GM12878 (cell line): ENCODE measurements at regions not wholly inside any gene's neighbourhood (a gene's known extent, or its start where the extent isn't known, plus 50 kb on each side); places are given as distances from the start of the nearest gene placed in this dataset.

Experiments used
- ATAC-seq: fragments of 200-7000 bp; cut with Tn5 transposase; 3 replicates; pipeline ENCODE4 v1.9.1; 2020; ENCODE audit warnings: mild to moderate bottlenecking, moderate library complexity
- BruUV-seq: library from RNA; stranded (reverse); fragments of 400-500 nt; replicated peaks from 2 replicates; lab custom pipeline; 2021; lab: Mats Ljungman, UMichigan
- CTCF ChIA-PET: fragments of 300-600 bp; sonication (Branson Sonifier 250); formaldehyde crosslinking; extraction: SDS; loops from one replicate; lab custom pipeline; 2021; ENCODE audit warnings: inconsistent platforms; lab: Yijun Ruan, JAX
- POLR2A ChIA-PET: fragments of 350-600 bp; formaldehyde crosslinking; extraction: SDS; loops from one replicate; lab custom pipeline; 2021; ENCODE audit warnings: inconsistent platforms; lab: Charles Lee
- RAD21 ChIA-PET: fragments of 300-600 bp; sonication (Branson Sonifier 250); formaldehyde crosslinking; loops from one replicate; lab custom pipeline; 2023; ENCODE audit warnings: antibody characterized with exemption; ENCODE audit not compliant: unreplicated experiment; lab: Charles Lee
- SMC1A ChIA-PET: fragments of 300-600 bp; sonication (Branson Sonifier 250); formaldehyde crosslinking; loops from one replicate; lab custom pipeline; 2023; ENCODE audit not compliant: unreplicated experiment, uncharacterized antibody; lab: Charles Lee
- DNase-seq: peaks from one replicate; pipeline ENCODE4 v3.0.0-alpha.2; 2011; ENCODE audit warnings: low read depth, low spot score
- FAIRE-seq: peaks from 3 replicates; lab custom pipeline; 2011; peaks lifted over from hg19 to GRCh38; lab: Jason Lieb, UNC
- H2AFZ ChIP-seq: 2 replicates; pipeline ENCODE4 v1.6.0; 2011; ENCODE audit warnings: low read depth, low read length, control low read depth; ENCODE audit not compliant: control insufficient read depth
- H3K27ac ChIP-seq: 2 replicates; pipeline ENCODE4 v1.5.1; 2011; ENCODE audit warnings: control low read depth; ENCODE audit not compliant: control insufficient read depth, insufficient read depth
- H3K27me3 ChIP-seq, 2 experiments: replicated peaks in 1 of 2; 2 replicates each; pipeline versions ENCODE4 v1.6.0 to v1.6.1; 2011; ENCODE audit warnings: low read length in 1 of 2; ENCODE audit not compliant: control insufficient read depth in 2 of 2, insufficient read depth in 2 of 2
- H3K36me3 ChIP-seq, 2 experiments: 2 replicates each; pipeline ENCODE4 v1.5.1; 2011; ENCODE audit warnings: low read length in 1 of 2; ENCODE audit not compliant: control insufficient read depth in 2 of 2, insufficient read depth in 2 of 2
- H3K4me1 ChIP-seq: 2 replicates; pipeline ENCODE4 v1.6.1; 2011; ENCODE audit warnings: mild to moderate bottlenecking, low read length, moderate library complexity, mixed read lengths; ENCODE audit not compliant: control insufficient read depth, insufficient read depth
- H3K4me2 ChIP-seq: 2 replicates; pipeline ENCODE4 v1.6.0; 2011; ENCODE audit warnings: control low read depth; ENCODE audit not compliant: control insufficient read depth, insufficient read depth
- H3K4me3 ChIP-seq: fragments of 200-600 bp; sonication (generic); 2 replicates; pipeline ENCODE4 v1.5.1; 2016
- H3K79me2 ChIP-seq: 2 replicates; pipeline ENCODE4 v1.6.0; 2011; ENCODE audit warnings: low read length; ENCODE audit not compliant: control insufficient read depth, insufficient read depth
- H3K9ac ChIP-seq: 2 replicates; pipeline ENCODE4 v1.8.0; 2011; ENCODE audit warnings: low read length, control low read depth, mixed read lengths; ENCODE audit not compliant: control insufficient read depth, insufficient read depth
- H3K9me3 ChIP-seq: replicated peaks from 3 replicates; pipeline ENCODE4 v1.5.1; 2011; ENCODE audit warnings: mild to moderate bottlenecking, low read length; ENCODE audit not compliant: control insufficient read depth, insufficient read depth
- H4K20me1 ChIP-seq: 2 replicates; pipeline ENCODE4 v1.6.0; 2011; ENCODE audit not compliant: control insufficient read depth, insufficient read depth
- CBX3 ChIP-seq: fragments of 200-600 bp; sonication (generic); IDR thresholded peaks from 2 replicates; pipeline ENCODE4 v1.6.1; 2016; ENCODE audit warnings: low read depth, borderline replicate concordance
- CHD4 ChIP-seq: fragments of 200-600 bp; sonication (generic); IDR thresholded peaks from 2 replicates; pipeline ENCODE4 v1.6.1; 2016; ENCODE audit warnings: mild to moderate bottlenecking
- CREB1 ChIP-seq: IDR thresholded peaks from 2 replicates; pipeline ENCODE4 v1.6.1; 2012; ENCODE audit warnings: low read depth, mild to moderate bottlenecking, inconsistent platforms
- KAT2A ChIP-seq: conservative IDR thresholded peaks from 2 replicates; pipeline ENCODE4 v1.6.1; 2011; ENCODE audit warnings: low read depth, low read length; ENCODE audit not compliant: control insufficient read depth
- NR2F1 ChIP-seq: fragments of 450-650 bp; conservative IDR thresholded peaks from 2 replicates; pipeline ENCODE4 v1.6.1; 2017; ENCODE audit warnings: mild to moderate bottlenecking
- RB1 ChIP-seq: fragments of 450-650 bp; formaldehyde crosslinking; IDR thresholded peaks from 2 replicates; pipeline ENCODE4 v1.6.1; 2017; ENCODE audit warnings: mild to moderate bottlenecking, borderline replicate concordance
- SRF ChIP-seq, 2 experiments: IDR thresholded peaks; 2 replicates each; pipeline ENCODE4 v1.6.1; 2011; ENCODE audit warnings: low read depth in 2 of 2, low read length in 2 of 2, mild to moderate bottlenecking in 1 of 2, moderate library complexity in 1 of 2
- WGBS: methylation state at CpG from one replicate; pipeline ENCODE4 v1.1.6; 2016; ENCODE audit warnings: low lambda C conversion rate; ENCODE audit not compliant: insufficient replicate concordance, insufficient coverage; ENCODE audit errors: missing lambda C conversion rate; 5-methylcytosine and 5-hydroxymethylcytosine counted together
- in situ Hi-C: fragments of 300-500 bp; cut with MboI; formaldehyde crosslinking; loops from 9 replicates; pipeline ENCODE4 v1.14.3; 2018; ENCODE audit warnings: mixed read lengths
- intact Hi-C: fragments of 100-400 bp; cut with micrococcal nuclease; formaldehyde crosslinking; loops from one replicate; pipeline ENCODE4 v1.14.2; 2022; ENCODE audit not compliant: unreplicated experiment
- TF ChIP-seq, protein P1 (sequence below): fragments of 450-650 bp; conservative IDR thresholded peaks from 2 replicates; pipeline ENCODE4 v1.6.1; 2017; ENCODE audit warnings: mild to moderate bottlenecking, moderate library complexity
- TF ChIP-seq, protein P2 (sequence below): IDR thresholded peaks from 2 replicates; pipeline ENCODE4 v1.6.1; 2011; ENCODE audit warnings: low read depth, mild to moderate bottlenecking, low read length, moderate library complexity, borderline replicate concordance; ENCODE audit errors: extremely low read depth

GRCh38 chr6:164836486-164836885, 472.9 kb downstream of the C6orf118 start:
- Histone ChIP-seq H3K79me2 (no peaks in the 10 kb centered on the region), H3K4me1 (no peaks in the 10 kb centered on the region), H3K36me3 (no peaks in the 10 kb centered on the region), H3K9ac (no peak overlapping the region), H3K27ac (no peak overlapping the region), H4K20me1 (no peaks in the 10 kb centered on the region), H3K4me3 (no peak overlapping the region), H3K4me2 (no peak overlapping the region), H3K27me3 (no peaks in the 10 kb centered on the region), H2AFZ (no peak overlapping the region), H3K9me3 (no peaks in the 10 kb centered on the region)
- intact Hi-C loops: no loop called here
- ChIA-PET SMC1A (no interaction called here), CTCF (no interaction called here), RAD21 (no interaction called here), POLR2A (no interaction called here)
- FAIRE-seq (no peak), ATAC-seq (no peak), DNase-seq (no peak)
- in situ Hi-C loops: no loop called here
- TF ChIP-seq KAT2A (no peak), CHD4 (no peak), SRF (IDR thresholded peaks at IDR 0.05; ENCODE audit: low read depth in 2 of 2, low read length in 2 of 2) (no peak), RB1 (no peak), NR2F1 (no peak), CBX3 (no peak), CREB1 (no peak)
- TF ChIP-seq, protein P1, sequence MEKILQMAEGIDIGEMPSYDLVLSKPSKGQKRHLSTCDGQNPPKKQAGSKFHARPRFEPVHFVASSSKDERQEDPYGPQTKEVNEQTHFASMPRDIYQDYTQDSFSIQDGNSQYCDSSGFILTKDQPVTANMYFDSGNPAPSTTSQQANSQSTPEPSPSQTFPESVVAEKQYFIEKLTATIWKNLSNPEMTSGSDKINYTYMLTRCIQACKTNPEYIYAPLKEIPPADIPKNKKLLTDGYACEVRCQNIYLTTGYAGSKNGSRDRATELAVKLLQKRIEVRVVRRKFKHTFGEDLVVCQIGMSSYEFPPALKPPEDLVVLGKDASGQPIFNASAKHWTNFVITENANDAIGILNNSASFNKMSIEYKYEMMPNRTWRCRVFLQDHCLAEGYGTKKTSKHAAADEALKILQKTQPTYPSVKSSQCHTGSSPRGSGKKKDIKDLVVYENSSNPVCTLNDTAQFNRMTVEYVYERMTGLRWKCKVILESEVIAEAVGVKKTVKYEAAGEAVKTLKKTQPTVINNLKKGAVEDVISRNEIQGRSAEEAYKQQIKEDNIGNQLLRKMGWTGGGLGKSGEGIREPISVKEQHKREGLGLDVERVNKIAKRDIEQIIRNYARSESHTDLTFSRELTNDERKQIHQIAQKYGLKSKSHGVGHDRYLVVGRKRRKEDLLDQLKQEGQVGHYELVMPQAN: no peak
- TF ChIP-seq, protein P2, sequence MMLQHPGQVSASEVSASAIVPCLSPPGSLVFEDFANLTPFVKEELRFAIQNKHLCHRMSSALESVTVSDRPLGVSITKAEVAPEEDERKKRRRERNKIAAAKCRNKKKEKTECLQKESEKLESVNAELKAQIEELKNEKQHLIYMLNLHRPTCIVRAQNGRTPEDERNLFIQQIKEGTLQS: no peak
- WGBS: 6% methylated on average over 3 of the region's 3 CpGs
- no TSS peak for BruUV-seq
